IPS DF 6.9 (cell line): ENCODE measurements at regions not wholly inside any gene's neighbourhood (a gene's known extent, or its start where the extent isn't known, plus 50 kb on each side); places are given as distances from the start of the nearest gene placed in this dataset.

Experiments used
- DNase-seq: peaks from one replicate; pipeline ENCODE4 v3.0.0-alpha.2; 2013; ENCODE audit warnings: low read depth, low spot score
- H3K27ac ChIP-seq: one replicate; pipeline ENCODE4 v1.5.1; 2013; ENCODE audit warnings: low read length, control low read depth
- H3K27me3 ChIP-seq: 2 replicates; pipeline ENCODE4 v1.6.1; 2013; ENCODE audit warnings: mild to moderate bottlenecking, low read length; ENCODE audit not compliant: control insufficient read depth, insufficient read depth
- H3K36me3 ChIP-seq: 2 replicates; pipeline ENCODE4 v1.6.1; 2013; ENCODE audit warnings: low read length; ENCODE audit not compliant: control insufficient read depth, insufficient read depth
- H3K4me1 ChIP-seq: 2 replicates; pipeline ENCODE4 v1.6.1; 2013; ENCODE audit warnings: low read length; ENCODE audit not compliant: control insufficient read depth, insufficient read depth
- H3K4me3 ChIP-seq: 2 replicates; pipeline ENCODE4 v1.5.1; 2013; ENCODE audit warnings: mild to moderate bottlenecking, low read length
- H3K9me3 ChIP-seq: 2 replicates; pipeline ENCODE4 v1.6.1; 2013; ENCODE audit warnings: low read length, inconsistent platforms; ENCODE audit not compliant: control insufficient read depth, insufficient read depth
- WGBS: extraction: QIAGEN DNeasy Blood & Tissue Kit; methylation state at CpG from one replicate; pipeline ENCODE4 v1.1.7; 2013; ENCODE audit warnings: mixed read lengths, missing lambda C conversion rate; ENCODE audit not compliant: insufficient read length, insufficient coverage; 5-methylcytosine and 5-hydroxymethylcytosine counted together

- H3K27me3 ChIP-seq = no peaks in the 10 kb centered on the region
Measured at GRCh38 chr7:25329815-25330214, 101.5 kb upstream of the NPVF start.

GRCh38 chr7:25333296-25333928 lies 105.1 kb upstream of the NPVF start:
- Histone ChIP-seq H3K4me1 (peaks cover 2% of the 10 kb centered on the region; the same call in 1 of the 2 replicates), H3K9me3 (no peaks in the 10 kb centered on the region), H3K27me3 (no peaks in the 10 kb centered on the region), H3K36me3 (no peaks in the 10 kb centered on the region), H3K27ac (no peak overlapping the region), H3K4me3 (no peak overlapping the region)
- DNase-seq = no peak
- no CpG with 5 or more reads among the region's 6 CpGs for WGBS

More at GRCh38 chr7:25329815-25330214, 101.5 kb upstream of the NPVF start:
- no peaks in the 10 kb centered on the region for H3K36me3 ChIP-seq
- no CpG with 5 or more reads among the region's 2 CpGs for WGBS
- no peak for DNase-seq
- no peaks in the 10 kb centered on the region for H3K9me3 ChIP-seq
- no peak overlapping the region for H3K4me3 ChIP-seq
- H3K4me1 ChIP-seq = no peaks in the 10 kb centered on the region
- no peak overlapping the region for H3K27ac ChIP-seq

- no peak overlapping the region for H3K4me3 ChIP-seq
- no CpG with 5 or more reads among the region's 4 CpGs for WGBS
- no peaks in the 10 kb centered on the region for H3K36me3 ChIP-seq
- no peak overlapping the region for H3K27ac ChIP-seq
- H3K4me1 ChIP-seq = no peaks in the 10 kb centered on the region
- no peaks in the 10 kb centered on the region for H3K27me3 ChIP-seq
- no peaks in the 10 kb centered on the region for H3K9me3 ChIP-seq
- DNase-seq = no peak
Measured at GRCh38 chr7:25347360-25348066, 119.2 kb upstream of the NPVF start.

GRCh38 chr7:25348104-25348503 lies 119.8 kb upstream of the NPVF start:
- no CpG with 5 or more reads among the region's 3 CpGs for WGBS
- no peak for DNase-seq
- H3K4me1 ChIP-seq = no peaks in the 10 kb centered on the region

GRCh38 chr7:25349283-25350017 lies 121.2 kb upstream of the NPVF start:
- no CpG with 5 or more reads among the region's 6 CpGs for WGBS

More at GRCh38 chr7:25348104-25348503, 119.8 kb upstream of the NPVF start:
- no peaks in the 10 kb centered on the region for H3K9me3 ChIP-seq
- H3K27ac ChIP-seq = no peak overlapping the region
- no peaks in the 10 kb centered on the region for H3K27me3 ChIP-seq
- H3K4me3 ChIP-seq = no peak overlapping the region
- H3K36me3 ChIP-seq = no peaks in the 10 kb centered on the region

GRCh38 chr7:25350041-25350440 lies 121.8 kb upstream of the NPVF start:
- Histone ChIP-seq H3K9me3 (no peaks in the 10 kb centered on the region), H3K27me3 (no peaks in the 10 kb centered on the region), H3K27ac (no peak overlapping the region), H3K4me3 (no peak overlapping the region), H3K4me1 (no peaks in the 10 kb centered on the region), H3K36me3 (no peaks in the 10 kb centered on the region)
- no CpG with 5 or more reads among the region's 6 CpGs for WGBS
- no peak for DNase-seq

More at GRCh38 chr7:25349283-25350017, 121.2 kb upstream of the NPVF start:
- no peaks in the 10 kb centered on the region for H3K36me3 ChIP-seq
- H3K4me3 ChIP-seq = no peak overlapping the region
- H3K27me3 ChIP-seq = no peaks in the 10 kb centered on the region
- H3K9me3 ChIP-seq = no peaks in the 10 kb centered on the region
- no peaks in the 10 kb centered on the region for H3K4me1 ChIP-seq
- no peak for DNase-seq
- no peak overlapping the region for H3K27ac ChIP-seq

GRCh38 chr7:25351761-25352160 lies 123.5 kb upstream of the NPVF start:
- Histone ChIP-seq H3K4me3 (no peak overlapping the region), H3K9me3 (no peaks in the 10 kb centered on the region), H3K4me1 (no peaks in the 10 kb centered on the region), H3K27ac (no peak overlapping the region), H3K36me3 (no peaks in the 10 kb centered on the region), H3K27me3 (no peaks in the 10 kb centered on the region)
- DNase-seq = no peak
- no CpG with 5 or more reads among the region's 4 CpGs for WGBS

- Histone ChIP-seq H3K27ac (no peak overlapping the region), H3K9me3 (no peaks in the 10 kb centered on the region), H3K4me1 (no peaks in the 10 kb centered on the region), H3K4me3 (no peak overlapping the region), H3K36me3 (no peaks in the 10 kb centered on the region), H3K27me3 (no peaks in the 10 kb centered on the region)
- DNase-seq = no peak
- no CpG with 5 or more reads among the region's 2 CpGs for WGBS
Measured at GRCh38 chr7:25353196-25353595, 124.9 kb upstream of the NPVF start.

- no peak overlapping the region for H3K27ac ChIP-seq
- 100% methylated on average over 2 of the region's 4 CpGs for WGBS
- H3K27me3 ChIP-seq = no peaks in the 10 kb centered on the region
- H3K4me3 ChIP-seq = no peak overlapping the region
- no peaks in the 10 kb centered on the region for H3K4me1 ChIP-seq
- no peaks in the 10 kb centered on the region for H3K9me3 ChIP-seq
- H3K36me3 ChIP-seq = no peaks in the 10 kb centered on the region
- no peak for DNase-seq
Measured at GRCh38 chr7:25353732-25354131, 125.4 kb upstream of the NPVF start.

- Histone ChIP-seq H3K27me3 (no peaks in the 10 kb centered on the region), H3K27ac (no peak overlapping the region), H3K9me3 (no peaks in the 10 kb centered on the region), H3K4me1 (no peaks in the 10 kb centered on the region), H3K36me3 (no peaks in the 10 kb centered on the region), H3K4me3 (no peak overlapping the region)
- WGBS = no CpG with 5 or more reads among the region's 4 CpGs
- DNase-seq = no peak
Measured at GRCh38 chr7:25356534-25357151, 128.4 kb upstream of the NPVF start.
